ENCODE measurements at regions not wholly inside any gene's neighbourhood (a gene's known extent, or its start where the extent isn't known, plus 50 kb on each side); places are given as distances from the start of the nearest gene placed in this dataset.

DNA sequence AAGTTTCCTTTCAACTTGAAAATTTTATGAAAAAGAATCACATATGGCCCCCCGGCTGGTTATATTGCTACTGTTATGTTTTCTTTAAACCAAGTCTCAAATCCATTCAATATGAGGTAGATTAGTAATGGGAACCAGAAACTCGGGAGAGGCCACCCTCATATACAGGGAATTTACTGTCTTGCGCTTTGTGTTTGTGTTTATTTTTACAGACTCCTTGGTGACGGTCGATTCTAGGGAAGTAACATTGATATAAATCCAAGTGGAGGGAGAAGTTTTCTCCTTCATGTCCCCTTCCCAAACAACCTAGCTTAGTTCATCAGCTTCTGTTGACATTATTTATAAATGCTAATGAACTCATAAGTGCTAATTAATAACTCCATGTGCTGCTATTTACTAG is 163.5 kb upstream of the LMO4 start:
- TF ChIP-seq, protein P1, sequence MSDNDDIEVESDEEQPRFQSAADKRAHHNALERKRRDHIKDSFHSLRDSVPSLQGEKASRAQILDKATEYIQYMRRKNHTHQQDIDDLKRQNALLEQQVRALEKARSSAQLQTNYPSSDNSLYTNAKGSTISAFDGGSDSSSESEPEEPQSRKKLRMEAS (IDR thresholded peaks at IDR 0.05) = no peak
- TF ChIP-seq TEAD4 (IDR thresholded peaks at IDR 0.05) = no peak
- no peak for TF ChIP-seq CEBPB (IDR thresholded peaks at IDR 0.05)
- TF ChIP-seq EP300 (IDR thresholded peaks at IDR 0.05; ENCODE audit: borderline replicate concordance) = no peak

DNA sequence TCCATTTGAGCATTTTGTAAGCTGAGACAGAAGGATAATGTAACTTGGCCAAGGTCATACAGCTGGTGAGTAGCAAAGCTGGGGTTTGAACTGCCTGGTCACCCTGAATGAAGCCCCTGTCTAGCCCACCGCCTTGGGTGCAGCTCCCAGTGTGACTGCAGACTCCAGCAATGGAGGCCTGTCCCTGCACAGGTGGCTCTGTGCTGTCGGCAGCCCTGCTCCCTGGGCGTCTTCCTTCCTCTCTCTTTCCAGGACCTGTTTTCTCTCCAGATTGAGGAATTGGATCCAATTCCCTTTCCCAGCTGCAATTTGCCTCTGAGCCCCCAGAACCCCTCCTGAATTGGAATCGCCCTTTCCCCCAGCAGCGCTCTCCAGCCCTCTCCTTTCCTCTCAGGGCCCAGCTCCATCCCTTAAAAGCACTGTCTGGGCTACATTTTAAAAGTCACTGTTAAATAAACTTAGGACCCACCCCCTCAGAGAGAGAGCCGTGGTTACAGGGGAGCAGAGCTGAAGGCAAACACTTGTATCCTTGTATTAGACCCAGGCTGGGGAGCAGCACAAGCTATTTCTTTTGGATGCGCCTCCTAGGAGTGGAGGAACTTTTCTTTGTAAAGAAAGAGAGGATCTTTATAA is 161.4 kb upstream of the LMO4 start:
- TF ChIP-seq CREB1 (IDR thresholded peaks at IDR 0.05; ENCODE audit: low read depth) = no peak
- no peak for TF ChIP-seq FOXM1 (IDR thresholded peaks at IDR 0.05; ENCODE audit: borderline replicate concordance, low read depth)
- no peak for TF ChIP-seq NFIC (IDR thresholded peaks at IDR 0.05)
- TF ChIP-seq EGR1 (IDR thresholded peaks at IDR 0.05) = no peak
- TF ChIP-seq EP300 (IDR thresholded peaks at IDR 0.05; ENCODE audit: borderline replicate concordance) = no peak
- TF ChIP-seq, protein P2, sequence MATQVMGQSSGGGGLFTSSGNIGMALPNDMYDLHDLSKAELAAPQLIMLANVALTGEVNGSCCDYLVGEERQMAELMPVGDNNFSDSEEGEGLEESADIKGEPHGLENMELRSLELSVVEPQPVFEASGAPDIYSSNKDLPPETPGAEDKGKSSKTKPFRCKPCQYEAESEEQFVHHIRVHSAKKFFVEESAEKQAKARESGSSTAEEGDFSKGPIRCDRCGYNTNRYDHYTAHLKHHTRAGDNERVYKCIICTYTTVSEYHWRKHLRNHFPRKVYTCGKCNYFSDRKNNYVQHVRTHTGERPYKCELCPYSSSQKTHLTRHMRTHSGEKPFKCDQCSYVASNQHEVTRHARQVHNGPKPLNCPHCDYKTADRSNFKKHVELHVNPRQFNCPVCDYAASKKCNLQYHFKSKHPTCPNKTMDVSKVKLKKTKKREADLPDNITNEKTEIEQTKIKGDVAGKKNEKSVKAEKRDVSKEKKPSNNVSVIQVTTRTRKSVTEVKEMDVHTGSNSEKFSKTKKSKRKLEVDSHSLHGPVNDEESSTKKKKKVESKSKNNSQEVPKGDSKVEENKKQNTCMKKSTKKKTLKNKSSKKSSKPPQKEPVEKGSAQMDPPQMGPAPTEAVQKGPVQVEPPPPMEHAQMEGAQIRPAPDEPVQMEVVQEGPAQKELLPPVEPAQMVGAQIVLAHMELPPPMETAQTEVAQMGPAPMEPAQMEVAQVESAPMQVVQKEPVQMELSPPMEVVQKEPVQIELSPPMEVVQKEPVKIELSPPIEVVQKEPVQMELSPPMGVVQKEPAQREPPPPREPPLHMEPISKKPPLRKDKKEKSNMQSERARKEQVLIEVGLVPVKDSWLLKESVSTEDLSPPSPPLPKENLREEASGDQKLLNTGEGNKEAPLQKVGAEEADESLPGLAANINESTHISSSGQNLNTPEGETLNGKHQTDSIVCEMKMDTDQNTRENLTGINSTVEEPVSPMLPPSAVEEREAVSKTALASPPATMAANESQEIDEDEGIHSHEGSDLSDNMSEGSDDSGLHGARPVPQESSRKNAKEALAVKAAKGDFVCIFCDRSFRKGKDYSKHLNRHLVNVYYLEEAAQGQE (IDR thresholded peaks at IDR 0.05; ENCODE audit: low read depth) = no peak

DNA sequence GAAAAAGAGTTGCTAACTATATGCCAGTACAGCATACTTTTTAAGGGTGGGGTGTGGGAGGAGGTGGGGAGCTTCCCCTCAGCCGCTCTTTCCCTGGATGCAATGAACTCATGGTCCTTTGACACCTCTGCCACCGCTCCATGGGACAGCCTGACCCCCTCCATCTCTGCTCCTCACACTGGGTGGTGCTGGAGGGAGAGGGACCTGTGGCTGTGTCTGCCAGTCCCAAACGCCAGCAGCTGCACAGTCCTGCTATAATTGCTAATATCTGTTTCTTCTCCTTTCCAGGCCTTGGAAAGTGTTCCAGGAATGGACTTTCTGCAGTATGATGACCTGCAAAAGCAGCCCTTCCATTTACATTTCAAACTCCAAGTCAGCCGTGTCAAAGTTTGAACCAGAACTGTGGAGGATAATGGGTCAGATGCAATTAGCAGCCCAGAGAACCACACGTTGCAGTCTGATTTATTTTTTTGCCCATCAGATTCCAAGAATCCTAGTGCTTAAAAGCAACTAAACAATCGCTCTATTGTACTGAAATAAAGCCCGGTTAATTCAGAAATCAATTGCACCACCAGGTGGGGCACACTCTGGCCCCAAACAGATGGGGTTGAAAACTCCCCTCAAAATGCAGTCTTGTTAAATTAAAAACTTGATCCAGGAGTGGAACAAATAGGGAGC is 160.7 kb upstream of the LMO4 start:
- TF ChIP-seq, protein P1 (IDR thresholded peaks at IDR 0.05) = no peak
- TF ChIP-seq, protein P3, sequence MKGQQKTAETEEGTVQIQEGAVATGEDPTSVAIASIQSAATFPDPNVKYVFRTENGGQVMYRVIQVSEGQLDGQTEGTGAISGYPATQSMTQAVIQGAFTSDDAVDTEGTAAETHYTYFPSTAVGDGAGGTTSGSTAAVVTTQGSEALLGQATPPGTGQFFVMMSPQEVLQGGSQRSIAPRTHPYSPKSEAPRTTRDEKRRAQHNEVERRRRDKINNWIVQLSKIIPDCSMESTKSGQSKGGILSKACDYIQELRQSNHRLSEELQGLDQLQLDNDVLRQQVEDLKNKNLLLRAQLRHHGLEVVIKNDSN (IDR thresholded peaks at IDR 0.05) = no peak
- no peak for TF ChIP-seq FOXM1 (IDR thresholded peaks at IDR 0.05; ENCODE audit: borderline replicate concordance, low read depth)
- TF ChIP-seq NFIC (IDR thresholded peaks at IDR 0.05) = no peak
- no peak for TF ChIP-seq ZBTB7A (IDR thresholded peaks at IDR 0.05; ENCODE audit: low read depth)
- no peak for TF ChIP-seq CREB1 (IDR thresholded peaks at IDR 0.05; ENCODE audit: low read depth)

DNA sequence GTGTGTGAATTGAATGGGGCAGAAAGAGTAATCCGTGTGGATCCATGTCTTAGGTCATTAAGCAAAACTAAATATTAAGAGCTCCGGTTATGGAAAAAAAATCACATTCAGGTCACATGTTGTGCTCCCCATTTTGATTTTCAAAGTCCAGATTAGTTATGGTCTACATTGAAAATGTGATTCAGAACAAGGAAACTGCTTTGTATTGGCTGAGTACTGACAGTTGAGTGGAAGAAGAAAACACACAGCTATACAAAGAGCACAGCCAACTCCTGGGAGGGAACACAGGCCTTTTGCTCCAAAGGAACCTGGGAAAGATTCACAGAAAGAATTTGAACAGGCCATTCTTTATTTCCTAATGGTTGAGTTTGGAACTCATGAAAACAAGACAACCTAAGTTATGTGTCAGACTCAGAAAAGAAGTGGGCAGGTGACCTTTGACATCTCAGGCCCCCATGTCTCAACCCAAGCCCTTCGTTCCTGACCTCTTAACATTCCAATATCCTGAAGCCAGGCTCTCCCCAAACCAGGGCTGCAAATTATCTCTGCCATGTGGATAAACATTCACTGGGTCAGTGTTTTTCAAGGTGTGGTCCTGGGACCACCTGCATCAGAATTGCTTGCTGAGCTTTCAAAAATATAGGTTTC is 159.3 kb upstream of the LMO4 start:
- no peak for TF ChIP-seq RAD21 (IDR thresholded peaks at IDR 0.05; ENCODE audit: low read depth)

DNA sequence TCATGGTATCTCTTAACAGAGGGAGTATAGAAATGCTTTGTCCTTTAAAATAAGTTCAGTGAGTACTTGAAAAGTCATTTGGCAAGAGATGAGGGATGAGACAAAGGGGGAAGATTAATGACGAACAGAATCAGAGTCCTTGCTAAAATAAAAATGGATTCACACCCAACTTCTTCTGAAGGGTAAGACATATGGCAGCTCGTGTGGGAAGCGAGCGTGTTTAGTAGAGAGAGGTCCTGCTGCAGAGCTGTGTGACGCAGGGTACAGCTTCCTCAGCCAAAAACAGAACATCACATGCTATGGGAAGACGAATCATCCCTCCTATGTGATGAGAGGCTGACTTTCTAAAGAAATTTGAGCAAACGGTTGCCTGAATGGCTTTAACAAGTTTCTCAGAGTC is 158.5 kb upstream of the LMO4 start:
- TF ChIP-seq CREB1 (IDR thresholded peaks at IDR 0.05; ENCODE audit: low read depth) (no peak), FOXM1 (IDR thresholded peaks at IDR 0.05; ENCODE audit: borderline replicate concordance, low read depth) (no peak), TEAD4 (IDR thresholded peaks at IDR 0.05) (no peak), CEBPB (IDR thresholded peaks at IDR 0.05) (no peak), RAD21 (IDR thresholded peaks at IDR 0.05; ENCODE audit: low read depth) (no peak), EP300 (IDR thresholded peaks at IDR 0.05; ENCODE audit: borderline replicate concordance) (no peak), YY1 (IDR thresholded peaks at IDR 0.05; ENCODE audit: low read depth) (no peak), TCF12 (IDR thresholded peaks at IDR 0.05; ENCODE audit: low read depth) (no peak), ZBTB7A (IDR thresholded peaks at IDR 0.05; ENCODE audit: low read depth) (no peak), TAF1 (IDR thresholded peaks at IDR 0.05; ENCODE audit: low read depth) (no peak), NFIC (IDR thresholded peaks at IDR 0.05) (no peak), EGR1 (IDR thresholded peaks at IDR 0.05) (no peak)
- TF ChIP-seq, protein P2 (IDR thresholded peaks at IDR 0.05; ENCODE audit: low read depth) = no peak
- TF ChIP-seq, protein P3 (IDR thresholded peaks at IDR 0.05) = no peak
- TF ChIP-seq, protein P1 (IDR thresholded peaks at IDR 0.05) = no peak
